ENCODE measurements at regions not wholly inside any gene's neighbourhood (a gene's known extent, or its start where the extent isn't known, plus 50 kb on each side); places are given as distances from the start of the nearest gene placed in this dataset.
A peak's percentile ranks its signal among the peaks of the same experiment; 100 is the strongest.

DNA sequence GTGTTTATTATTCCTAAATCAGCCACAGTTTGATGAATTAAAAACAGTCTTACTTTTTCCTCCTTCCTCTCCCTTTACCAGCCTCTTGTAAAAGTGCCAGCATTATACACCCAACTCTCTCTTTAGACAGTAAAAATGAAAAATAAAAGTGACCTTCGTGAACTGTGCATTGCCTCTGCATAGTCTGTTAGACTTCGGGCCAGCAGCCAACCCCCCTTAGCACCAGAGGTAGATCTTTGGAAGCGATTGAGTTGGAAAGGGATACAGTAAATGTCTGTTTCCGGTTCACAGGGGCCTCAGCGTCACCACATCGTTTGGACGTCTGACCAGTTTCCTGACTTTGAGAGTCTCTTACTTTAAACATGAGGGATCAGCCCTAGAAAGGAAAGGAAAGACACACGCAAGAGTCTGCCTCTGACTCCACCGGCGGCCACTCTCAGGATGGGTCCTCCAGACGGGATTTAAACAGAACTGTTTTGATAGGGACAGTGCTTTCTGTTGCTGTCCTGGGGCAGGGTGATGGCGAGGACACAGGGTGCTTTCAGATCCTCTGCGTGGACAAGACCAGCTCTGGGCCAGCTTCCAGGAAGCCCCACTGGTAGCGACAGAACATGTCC lies 206.6 kb upstream of the PREP start:
- no peak for DNase-seq (ENCODE audit: low read depth)

DNA sequence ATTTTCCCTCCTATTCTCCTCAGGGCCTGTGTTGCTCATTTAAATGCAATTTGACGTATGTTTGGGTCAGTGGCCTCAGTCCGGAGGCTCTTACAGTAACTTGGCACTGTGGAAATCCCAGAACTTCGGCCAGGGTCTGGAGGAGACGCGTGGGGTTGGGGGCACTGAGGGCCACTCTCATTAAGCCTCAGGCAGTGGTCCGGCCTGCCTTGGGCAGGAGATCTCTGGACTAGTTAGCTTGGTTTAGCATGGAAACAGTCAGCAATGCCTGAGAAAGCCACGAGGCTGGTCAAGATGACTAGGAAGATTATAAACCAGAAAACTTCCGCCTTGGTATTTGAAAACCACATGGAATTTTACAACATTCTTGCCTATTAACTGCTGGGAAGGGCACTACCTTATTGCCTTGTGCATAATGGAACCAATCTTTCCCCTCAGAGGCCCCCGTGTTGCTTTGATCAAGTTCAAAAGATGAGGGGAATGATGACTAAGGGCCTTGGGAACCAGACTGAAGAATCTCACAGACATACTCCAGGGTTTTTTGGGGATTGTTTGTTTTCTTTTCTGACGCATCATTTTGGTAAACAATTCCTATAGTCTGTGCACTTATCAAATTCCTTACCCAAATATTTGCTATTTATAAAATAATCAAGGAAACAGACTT lies 206.0 kb upstream of the PREP start:
- DNase-seq (ENCODE audit: low read depth): peak; percentile 91

DNA sequence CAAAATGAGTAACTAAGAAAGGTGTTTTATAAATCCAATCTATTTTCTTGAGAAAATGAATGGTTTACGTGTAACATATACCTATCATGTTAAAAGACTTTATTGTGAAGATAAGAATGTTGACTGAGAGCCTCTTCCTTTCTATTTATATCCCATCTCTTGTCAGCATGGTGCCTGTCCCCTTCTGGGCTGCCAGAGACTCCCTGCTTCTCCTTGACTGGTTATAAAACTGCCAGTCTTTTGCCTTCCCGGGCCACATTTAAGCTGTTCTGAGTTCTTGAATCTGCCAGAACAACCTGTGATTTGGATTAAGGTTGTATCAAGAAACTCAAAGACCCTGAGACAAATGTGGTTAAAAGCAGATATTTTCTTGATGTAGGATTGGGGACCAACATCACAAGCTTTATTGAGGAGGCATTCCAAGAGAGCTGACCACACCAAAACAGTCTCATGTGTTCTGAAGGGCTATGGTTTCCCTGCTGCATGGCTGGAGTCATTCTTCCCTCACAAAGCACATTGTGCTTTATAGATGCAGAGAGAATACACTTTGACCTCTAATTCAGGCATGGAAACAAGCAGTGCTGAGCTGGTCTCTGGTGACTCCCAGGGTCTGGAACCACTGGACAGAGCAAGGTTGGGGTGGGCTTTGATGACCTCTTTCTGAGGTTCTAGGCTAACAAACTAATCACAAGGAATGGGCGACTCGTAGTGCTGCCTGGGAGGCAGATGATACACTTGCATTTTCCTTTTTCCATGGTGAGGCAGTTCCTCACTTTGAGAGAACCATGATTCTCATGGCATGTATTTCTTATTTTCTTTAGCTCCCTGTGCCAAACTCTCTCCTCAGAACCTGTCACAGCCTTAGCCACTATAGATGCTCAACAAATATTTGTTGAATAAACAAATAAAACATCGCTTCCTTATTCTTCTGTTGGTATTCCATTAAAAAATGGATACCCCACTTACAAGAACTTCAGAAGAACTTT lies 205.0 kb upstream of the PREP start:
- no peak for DNase-seq (ENCODE audit: low read depth)

DNA sequence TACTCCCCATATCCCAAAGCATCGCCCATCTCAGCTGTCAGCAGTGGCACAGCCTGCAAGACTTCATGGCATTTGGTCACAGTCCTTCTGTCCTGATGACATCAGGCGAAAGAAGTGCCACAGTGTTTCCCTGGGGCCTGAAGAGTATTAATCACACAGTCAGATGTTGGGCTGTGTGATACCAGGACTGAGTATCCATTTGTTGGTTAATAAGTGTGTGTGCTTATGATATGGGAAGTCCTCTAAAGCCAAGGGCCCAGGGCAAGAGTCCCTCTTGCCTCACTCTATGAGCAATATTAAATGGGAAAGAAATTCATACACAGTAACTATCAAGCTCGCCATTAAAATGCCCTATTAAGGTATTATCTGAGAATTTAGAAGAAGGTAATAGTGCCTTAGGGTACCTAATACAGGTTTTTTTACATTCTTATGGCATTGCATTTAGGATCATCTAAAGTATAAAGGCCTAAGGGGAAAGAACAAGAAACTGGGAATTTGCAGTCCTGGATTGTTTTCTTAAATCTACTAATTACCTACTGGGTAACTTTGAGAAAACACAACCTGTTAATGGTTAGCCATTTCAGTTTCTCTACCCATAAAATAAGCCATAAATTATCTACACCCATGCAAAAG lies 204.1 kb upstream of the PREP start:
- no peak for DNase-seq (ENCODE audit: low read depth)

DNA sequence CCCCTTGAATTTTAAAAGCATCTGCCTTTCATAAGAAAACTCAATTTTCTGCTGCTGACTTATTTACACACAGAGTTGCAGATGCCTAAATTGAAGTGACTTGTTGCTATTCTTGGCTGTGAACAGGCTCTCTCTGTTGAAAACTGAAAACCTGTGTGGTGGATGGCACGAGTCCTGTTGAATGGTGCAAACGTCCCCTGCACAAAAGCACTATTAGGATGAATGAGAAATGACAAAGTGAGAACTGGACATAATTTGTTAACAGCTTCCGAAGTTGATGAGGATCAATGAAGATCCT lies 201.7 kb upstream of the PREP start:
- no peak for DNase-seq (ENCODE audit: low read depth)

DNA sequence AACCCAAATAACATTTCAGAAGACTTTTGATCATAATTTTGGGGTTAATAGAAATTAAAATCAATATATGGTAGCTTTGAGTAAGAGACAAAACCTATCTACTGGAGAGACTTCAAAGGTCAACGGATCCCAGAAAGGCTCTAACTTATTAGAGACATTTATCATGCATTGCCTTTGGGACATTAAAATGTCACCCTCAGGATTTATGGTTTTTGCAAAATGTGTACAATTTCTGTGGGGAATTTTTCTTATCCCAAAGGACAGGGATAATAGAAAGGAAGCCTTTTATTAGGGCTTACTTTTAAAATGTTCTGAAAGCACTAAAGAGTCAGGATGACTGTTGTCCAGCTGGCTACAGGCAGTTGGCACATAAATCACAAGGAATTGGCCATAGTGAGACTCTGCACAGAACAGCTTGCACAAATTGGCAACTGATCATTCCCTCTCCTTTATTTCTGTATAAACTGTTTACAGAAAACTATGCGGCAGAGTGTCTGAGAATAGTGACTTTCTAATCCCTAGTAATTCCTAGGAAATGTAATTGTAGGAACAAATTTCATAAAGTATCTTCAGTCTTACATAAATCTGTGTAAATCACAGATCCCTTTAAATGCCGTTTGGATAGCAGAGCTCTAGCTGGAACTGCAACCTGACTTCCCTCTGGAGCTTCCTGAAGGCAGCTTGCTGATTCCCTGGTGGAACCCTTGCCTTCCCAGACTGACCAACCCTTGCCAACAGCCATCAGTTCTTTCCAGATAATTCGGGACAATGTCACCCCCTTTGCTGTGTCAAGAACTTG lies 201.1 kb upstream of the PREP start:
- DNase-seq (ENCODE audit: low read depth): no peak

DNA sequence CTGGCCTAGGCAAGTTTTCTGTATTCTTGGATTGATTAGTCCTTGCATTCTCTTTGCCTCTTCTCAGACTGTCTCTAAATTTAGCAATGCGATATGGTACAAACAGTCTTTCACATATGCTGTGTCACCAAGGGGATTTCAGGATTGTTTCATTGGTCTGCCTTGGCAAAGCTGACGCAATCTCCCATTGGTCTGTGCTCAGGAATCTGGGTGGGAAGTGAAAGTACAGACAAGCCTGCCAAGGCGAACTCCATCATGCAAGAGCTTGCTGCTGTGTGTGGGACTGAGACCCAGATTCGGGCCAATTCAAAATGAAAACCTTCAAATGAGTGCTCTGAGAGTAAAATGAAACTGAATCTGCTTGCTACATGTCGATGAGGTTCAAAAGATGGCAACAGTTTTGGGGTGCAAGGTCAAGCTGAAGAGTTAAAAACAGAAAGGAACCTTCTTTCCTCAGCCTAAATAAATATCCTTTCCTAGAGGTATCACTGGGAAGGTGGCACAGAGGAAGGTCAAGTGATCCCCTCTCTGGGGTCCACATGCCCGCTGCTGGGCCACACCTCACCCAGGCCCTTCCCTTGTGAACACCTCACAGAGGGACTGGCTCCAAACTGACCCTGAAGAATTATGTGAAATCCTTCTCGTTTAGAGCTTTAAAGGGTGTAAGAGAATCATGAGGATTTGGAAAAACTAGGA lies 198.8 kb upstream of the PREP start:
- peak; percentile 92 for DNase-seq (ENCODE audit: low read depth)

DNA sequence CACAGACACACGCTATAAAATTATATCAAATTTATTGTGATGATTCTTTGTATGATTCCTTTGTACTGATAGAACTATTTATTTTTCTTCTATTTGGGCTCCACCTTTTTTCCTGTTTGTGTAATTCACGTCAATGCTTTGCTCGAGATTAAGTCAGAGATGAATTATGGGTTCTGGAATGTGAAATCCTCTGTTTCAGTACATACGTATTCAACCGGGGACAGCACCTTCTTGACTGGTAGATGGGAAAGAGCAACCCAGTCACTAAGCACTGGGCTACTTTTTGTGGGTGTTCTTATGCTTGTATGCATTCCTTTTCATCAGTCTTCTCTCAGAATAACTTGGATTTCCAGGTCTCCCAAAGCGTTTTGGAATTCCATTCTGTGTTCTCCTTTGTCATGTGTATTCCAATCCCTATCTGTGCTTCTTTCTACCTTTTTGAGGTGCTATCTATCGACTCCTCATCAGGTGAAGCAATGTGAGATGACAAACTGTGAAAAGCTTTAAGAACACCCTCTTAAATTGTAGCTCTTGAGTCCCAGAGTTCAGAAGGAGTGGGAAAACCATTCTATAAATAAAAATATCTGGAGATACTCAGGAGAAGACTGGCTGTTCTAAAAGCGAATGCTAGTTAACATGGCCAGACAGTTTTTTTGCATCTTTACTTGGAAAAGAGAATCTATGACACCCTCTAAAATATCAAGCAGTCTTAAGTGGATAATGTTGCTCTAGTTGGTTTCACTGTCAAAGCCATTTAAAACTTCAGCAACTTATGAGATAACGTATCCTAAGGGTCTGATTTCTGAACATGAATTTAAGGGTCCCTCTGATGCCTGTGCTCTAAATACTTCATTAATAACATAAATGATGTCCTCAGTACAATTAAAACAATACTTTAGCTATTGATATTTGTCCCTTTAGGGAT lies 197.7 kb upstream of the PREP start:
- peak; percentile 82 for DNase-seq (ENCODE audit: low read depth)

DNA sequence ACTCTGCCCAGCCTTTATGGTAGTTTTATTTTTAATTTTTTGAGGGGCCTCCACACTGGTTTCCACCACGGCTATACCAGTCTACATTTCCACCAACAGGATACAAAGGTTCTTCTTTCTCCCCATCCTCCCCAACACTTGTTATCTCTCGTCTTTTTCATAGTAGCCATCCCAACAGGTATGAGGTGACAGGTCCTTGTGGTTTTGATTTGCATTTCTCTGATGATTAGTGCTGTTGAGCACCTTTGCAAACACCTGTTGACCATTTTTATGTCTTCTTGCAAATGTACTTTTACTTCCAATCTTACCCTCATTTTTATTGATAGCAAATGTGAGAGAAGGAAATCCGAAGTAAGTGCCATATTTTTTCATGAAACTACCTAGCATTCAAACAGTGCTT lies 195.4 kb upstream of the PREP start:
- DNase-seq (ENCODE audit: low read depth): no peak

DNA sequence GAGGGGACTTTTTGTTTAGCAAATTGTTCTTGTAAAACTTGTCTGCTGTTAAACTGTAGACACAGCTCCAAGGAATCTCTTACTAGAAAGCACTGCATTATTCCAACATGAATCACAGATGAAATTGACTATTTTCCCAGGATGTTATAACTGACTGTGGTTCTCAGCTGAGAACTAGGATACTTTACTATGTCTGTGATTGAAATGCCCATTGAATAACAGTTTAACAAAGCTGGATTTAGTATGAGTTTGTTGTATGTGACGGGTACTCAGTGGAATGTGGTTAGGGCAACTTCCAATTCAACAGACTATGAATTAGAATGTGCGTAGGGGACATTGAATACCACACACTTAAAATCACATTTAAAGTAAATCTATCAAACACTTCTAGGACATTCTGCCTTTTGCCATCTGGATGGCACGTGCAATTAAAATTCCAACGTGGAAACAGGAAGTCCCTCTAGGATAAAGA lies 193.4 kb upstream of the PREP start:
- DNase-seq (ENCODE audit: low read depth): peak; percentile 95

DNA sequence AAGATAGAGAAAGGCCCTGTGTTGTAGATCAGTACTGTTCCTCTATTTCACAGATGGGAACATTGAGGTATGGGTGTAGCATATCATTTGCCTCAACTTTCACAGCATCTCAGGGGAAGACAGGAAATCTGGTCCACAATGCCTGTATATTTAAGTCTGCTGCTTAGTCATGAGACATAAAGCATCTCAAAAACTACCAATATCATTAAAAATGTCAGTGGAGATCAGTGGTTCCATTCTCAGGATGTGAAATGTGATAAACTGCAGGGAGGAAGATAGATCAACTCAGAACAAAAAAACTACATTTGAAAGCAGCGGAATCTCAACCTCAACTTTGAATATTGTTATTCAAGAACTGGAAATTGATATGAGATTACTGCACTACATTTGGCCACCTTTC lies 192.9 kb upstream of the PREP start:
- no peak for DNase-seq (ENCODE audit: low read depth)

DNA sequence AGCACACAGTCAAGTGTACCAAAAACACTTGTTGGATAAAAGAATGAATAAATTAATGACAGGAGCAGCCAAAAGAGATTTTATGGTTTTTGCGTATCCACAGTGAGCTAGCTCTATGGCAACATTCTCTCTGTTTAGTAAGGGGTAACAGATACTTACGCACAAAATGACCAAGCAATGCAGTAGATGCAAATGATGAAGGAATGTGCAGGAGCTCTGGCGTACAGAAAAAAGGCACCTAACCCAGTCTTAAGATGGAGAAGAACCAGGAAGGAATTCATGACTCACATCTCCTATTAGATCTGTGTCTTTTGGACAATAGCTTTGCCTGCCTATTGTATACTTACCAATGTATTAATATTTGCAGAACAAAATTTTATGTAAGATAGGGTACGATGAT lies 191.9 kb upstream of the PREP start:
- no peak for DNase-seq (ENCODE audit: low read depth)

DNA sequence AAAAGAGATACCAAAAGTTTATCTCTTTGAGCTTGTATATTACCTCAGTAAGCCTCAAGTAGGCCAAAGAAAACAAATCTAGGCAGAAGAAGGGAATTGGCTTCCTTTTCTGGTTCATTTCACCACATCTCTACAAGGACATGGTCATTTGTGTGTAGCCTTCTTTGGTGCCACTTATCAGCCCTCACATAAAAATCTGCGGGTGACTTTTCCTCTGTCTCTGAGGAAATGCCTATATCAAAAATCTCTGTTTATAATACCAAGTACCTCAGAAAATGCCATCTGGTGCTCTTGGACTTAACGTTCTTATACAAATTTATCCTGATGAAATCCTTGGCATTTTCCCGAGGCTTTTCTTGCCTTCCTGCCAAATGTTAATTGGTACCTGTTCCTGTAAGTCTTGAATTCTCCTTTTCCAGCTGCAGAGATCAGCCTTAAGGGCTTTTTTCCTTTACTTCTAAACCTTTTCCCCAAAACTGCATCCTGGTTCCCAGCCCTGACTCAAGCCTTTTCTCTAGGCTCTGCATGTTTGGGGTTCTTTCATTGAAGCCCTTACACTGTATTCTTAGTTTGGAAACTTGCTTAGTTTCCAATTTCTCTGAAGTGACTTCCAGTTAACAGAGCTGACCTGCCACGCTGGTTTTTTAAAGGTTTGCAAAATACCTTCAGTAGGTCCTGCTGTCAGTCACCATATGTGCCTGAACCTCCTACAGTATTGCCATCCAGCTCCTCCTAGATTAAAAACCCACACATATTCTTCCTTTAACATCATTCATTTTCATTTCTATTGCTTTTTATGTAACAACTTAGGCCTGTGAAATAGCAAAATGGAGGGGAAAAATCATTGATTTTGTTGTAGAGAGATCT lies 191.2 kb upstream of the PREP start:
- DNase-seq (ENCODE audit: low read depth): no peak

DNA sequence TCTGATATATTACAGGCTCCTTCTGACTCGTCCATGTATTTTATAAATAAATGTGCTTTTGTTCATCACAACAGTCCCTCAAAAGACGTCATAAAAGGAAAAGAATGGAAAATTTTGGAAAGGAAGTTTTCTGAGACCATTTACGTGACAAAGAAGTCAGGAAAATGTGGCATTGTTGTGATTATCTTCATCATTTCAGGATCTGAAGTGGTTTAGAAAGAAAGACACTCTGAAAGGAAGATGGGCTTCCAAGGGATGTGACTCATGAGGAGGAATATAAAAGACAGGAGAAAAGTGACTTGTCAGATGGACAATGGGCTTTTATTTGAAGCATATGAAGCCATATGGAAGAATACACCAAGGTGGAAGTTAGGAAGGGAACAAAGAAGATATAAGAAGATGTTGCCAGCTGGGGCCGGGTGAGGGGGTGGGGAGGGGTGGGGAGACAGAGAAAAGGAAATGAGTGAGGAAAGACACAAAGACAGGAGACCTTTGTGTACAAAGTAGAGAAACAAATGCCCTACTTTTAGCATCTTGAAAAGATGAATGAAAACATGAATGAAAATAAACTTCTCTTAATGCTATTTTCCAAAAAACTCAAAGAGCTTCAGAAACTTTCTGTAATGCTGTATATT lies 190.3 kb upstream of the PREP start:
- DNase-seq (ENCODE audit: low read depth): no peak

DNA sequence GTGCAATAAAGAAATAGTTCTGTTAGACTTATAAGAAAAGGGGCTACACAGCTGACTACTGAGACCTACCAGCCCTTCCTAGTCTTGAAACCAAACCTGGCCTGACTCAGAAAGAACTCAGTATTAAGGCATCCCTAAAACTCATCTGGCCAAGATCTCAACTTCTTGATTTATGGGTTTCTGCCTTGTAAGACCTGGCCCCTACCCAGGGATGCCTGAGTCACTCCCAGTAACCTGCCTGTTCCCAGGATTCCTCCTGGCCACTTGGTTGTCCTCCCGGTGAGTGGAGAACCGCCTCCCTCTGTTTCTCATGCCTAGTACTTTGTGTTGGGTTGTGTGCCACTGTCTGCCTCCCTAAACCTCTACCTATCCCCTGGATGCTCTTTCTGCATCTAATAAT lies 189.4 kb upstream of the PREP start:
- peak; percentile 90 for DNase-seq (ENCODE audit: low read depth)

DNA sequence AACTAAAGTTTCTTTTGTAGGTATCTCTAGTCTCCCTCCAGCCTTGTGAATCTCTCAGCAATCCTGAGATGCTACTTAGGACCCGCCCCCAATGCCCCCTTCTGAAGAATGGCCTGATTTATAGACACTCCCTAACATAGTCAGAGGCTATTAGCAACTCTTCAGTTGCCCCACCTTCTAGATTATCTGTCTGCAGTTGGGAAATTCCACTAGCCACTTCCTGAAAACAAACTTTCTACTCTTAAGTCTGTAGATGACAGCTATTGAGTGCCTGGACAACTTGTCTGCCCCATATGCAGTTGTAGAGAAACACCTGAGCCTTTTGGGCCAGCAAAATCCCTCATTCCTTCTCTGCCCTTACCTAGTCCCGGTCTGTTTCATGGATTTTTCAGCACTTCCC lies 188.2 kb upstream of the PREP start:
- DNase-seq (ENCODE audit: low read depth): peak; percentile 75

DNA sequence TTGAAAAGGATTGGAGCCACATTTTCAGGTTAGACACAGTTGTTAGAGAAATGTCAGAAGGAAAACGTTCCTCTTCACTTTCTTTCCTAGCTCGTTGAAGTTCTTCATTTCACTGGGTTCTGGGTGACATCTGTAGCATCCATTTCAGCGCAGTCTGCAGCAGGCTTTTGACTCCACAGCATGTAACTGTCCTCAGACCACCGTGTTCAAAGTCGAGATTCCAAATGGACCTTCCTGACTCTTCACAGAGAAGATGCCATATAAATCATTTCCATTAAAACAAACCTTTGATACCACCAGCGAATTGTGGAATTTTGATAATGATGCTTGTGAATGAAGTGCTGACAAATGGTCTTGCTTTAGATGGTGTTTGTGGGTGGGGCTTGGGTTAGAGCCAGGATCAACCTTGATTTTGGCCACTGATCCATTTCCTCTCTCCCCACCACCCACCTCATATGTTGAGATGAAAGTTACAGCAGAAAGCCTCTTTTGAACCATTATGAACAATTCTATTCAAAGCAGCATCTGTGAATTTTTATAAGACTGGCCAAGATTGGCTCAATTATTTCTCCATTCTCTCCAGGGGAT lies 185.3 kb upstream of the PREP start:
- no peak for DNase-seq (ENCODE audit: low read depth)
